Cardiac fibroblast (primary cell): ENCODE measurements at regions not wholly inside any gene's neighbourhood (a gene's known extent, or its start where the extent isn't known, plus 50 kb on each side); places are given as distances from the start of the nearest gene placed in this dataset.

ENCODE experiments used
- DNase-seq, 2 donors: peaks; one replicate each; pipeline versions ENCODE4 v3.0.0 to v3.0.0-alpha.2; 2010; ENCODE audit warnings: low read depth in 2 of 2
- H3K4me3 ChIP-seq, 2 donors: replicated peaks in 1 of 2; 1 replicate in 1 of 2; 2 replicates in 1 of 2; pipeline ENCODE4 v1.5.1; 2011; ENCODE audit warnings: low read depth in 2 of 2, low read length in 2 of 2, mild to moderate bottlenecking in 2 of 2, moderate library complexity in 1 of 2
- CTCF ChIP-seq: IDR thresholded peaks from one replicate; pipeline ENCODE4 v1.5.1; 2011; ENCODE audit warnings: low read depth, mild to moderate bottlenecking, low read length, inconsistent platforms

DNA sequence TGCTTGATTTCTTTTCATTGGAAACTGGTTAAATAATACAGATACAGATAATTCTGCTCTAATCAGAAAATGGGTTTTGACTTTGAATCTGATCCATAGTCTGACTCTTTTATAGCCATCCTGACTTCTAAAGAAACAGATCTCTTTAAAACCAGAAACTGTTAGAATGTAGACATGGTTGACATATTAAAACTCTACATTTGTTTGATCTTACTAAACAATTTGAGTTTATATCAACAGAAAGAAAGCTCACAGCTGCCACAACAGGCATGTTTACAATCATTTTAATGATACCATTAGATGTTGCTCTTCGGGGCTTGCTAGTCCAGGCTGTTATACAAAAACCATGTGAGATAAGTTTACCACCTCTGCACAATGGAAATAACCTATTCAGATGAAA is 193.0 kb upstream of the SEMA3A start:
- TF ChIP-seq CTCF: no peak
- no peak for DNase-seq
- H3K4me3 ChIP-seq: no peak overlapping the region

DNA sequence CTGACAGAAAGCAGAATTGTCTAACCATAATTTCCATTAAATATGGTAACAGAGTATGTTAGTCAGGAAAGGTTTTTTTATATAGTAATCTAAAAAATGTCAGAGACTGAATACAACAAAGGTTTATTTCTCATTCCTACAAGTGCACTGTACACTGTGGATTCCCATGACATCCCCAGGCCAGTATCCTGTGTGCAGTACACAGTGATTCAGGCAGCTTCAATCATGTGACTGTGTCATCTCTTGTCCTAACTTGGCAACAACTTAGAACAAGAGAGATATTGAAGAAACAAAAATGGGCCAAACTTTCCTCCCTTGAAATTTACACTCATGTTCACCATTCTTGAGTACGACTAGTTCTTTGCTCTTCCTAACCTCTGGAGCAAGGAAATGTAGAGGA is 189.8 kb upstream of the SEMA3A start:
- no peak overlapping the region for H3K4me3 ChIP-seq
- no peak for TF ChIP-seq CTCF
- peak in 1 of 2 donors; percentile 25 for DNase-seq

DNA sequence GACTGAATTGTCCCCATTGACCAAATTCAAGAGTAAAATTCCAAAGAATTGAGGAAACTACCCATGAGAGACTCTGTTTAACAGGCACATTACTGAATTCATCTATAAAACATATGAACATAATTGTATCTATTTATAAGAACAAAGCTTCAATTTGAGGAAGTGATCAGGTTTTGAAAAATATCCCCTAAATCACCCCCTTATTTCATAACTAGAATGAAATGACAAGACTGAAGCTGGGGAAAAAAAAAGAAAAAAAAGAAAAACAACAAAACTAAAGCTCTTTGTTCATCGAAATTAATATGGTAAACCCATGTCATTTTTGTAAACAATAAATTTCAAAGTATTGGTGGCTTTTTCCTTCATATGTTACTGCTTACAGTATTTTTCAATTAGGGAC is 184.9 kb upstream of the SEMA3A start:
- H3K4me3 ChIP-seq: no peak overlapping the region
- no peak for DNase-seq
- no peak for TF ChIP-seq CTCF

DNA sequence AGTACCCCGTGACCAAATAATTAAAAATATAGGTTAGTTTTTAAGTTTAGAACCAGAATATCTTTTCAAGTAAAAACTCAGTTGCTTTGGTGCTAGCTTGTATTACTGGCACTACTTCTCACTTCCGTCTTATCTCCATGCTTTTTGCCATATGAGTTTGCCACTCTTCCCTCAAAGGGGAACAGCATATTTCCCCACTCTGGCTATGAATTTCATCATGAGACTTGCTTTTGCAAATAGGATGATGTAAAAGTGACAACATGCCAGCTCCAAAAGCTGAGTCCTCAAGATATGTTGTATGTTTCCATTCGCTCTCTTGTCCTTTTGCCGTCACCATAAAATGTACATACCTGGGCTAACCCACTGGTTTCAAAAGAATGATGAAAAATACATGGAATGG is 178.1 kb upstream of the SEMA3A start:
- no peak for TF ChIP-seq CTCF
- peak; percentile 57 to 64 for DNase-seq

GRCh38 chr7:84372155-84372621 is 177.6 kb upstream of the SEMA3A start:
- DNase-seq: peak; percentile 87 to 88
- TF ChIP-seq CTCF: no peak
- no peak overlapping the region for H3K4me3 ChIP-seq

More for the DNA sequence above, 178.1 kb upstream of the SEMA3A start:
- H3K4me3 ChIP-seq: no peak overlapping the region

DNA sequence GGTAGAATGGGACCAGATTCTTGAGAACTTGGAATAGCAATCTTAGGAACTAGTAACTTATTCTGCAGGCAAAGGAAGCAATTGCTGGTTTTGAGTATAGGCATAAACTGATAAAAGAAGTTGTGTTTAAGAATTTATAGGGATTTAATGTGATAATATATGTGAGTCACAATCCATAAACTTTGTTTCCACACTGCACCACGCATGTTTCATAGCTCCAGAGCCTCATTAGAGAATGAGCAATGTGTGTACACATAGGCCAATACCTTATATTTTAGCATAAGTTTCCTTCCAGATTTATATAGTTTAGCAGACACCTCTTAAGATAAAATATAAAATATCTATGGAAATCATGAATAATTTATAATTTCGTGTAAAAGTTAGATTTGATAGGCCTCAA is 175.5 kb upstream of the SEMA3A start:
- no peak for DNase-seq
- no peak overlapping the region for H3K4me3 ChIP-seq
- no peak for TF ChIP-seq CTCF

DNA sequence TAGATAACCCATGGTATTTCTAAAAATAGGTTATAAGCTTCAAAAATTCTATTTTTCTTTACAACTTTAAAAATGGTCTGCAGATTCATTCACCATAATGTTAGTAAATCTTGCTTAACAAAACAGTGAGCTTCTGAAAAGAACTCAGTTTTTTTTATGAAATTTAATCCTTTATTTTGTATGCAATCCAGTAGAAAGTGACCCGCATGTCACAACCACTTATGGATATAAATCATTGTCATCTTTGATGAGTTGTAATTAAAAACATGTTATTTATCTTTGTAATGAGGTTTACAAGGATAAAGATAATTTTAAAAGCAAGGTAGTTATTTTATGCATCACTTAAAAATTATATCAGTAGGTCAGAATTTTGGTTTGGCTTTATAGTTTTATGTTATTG is 173.5 kb upstream of the SEMA3A start:
- H3K4me3 ChIP-seq: no peak overlapping the region
- no peak for TF ChIP-seq CTCF
- no peak for DNase-seq
